HG03469 (cell line): ENCODE measurements at regions not wholly inside any gene's neighbourhood (a gene's known extent, or its start where the extent isn't known, plus 50 kb on each side); places are given as distances from the start of the nearest gene placed in this dataset.

Source experiments
- ATAC-seq: cut with Tn5 transposase; IDR thresholded peaks from one replicate; pipeline ENCODE4 v1.9.1; 2021; ENCODE audit warnings: mild to moderate bottlenecking, moderate library complexity, moderate number of reproducible peaks; ENCODE audit not compliant: unreplicated experiment

DNA sequence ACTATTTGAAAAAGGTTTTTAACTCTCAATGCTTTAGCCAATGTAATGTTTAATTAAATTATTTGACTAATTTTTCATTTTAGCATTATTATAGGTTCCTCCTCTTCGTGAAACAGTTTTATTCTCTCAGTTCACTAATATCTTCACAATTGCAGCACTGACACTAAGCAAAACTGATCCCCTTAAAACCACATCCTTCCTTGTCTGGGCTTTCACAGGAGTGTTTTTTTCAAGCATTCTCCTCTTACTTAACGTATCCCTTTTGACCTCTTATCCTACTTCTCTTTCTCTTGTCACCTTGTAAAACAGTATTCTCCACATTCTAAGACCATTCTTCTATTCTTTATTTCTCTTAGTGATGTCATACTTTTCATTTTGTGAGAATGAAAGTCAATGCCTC is 112.8 kb downstream of the DSC3 start:
- ATAC-seq, result no peak

DNA sequence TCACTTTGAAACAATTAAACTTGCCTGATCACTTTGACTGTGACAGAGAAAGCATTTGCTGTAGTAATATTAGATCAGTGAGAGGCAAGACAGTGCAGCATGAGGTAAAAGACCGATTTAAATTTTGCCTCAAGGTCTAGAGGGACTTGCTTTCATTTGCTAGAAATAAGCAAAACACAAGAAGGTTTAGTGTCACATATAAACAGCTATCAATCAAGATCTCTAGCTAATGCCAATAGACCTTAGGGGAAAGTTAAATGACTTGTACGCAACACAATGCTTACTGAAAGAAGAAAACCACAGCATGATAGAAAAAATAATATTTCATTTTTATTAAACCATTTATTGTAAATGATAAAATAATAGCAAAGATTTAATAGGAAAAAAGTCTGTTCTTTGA is 113.5 kb downstream of the DSC3 start:
- no peak for ATAC-seq

DNA sequence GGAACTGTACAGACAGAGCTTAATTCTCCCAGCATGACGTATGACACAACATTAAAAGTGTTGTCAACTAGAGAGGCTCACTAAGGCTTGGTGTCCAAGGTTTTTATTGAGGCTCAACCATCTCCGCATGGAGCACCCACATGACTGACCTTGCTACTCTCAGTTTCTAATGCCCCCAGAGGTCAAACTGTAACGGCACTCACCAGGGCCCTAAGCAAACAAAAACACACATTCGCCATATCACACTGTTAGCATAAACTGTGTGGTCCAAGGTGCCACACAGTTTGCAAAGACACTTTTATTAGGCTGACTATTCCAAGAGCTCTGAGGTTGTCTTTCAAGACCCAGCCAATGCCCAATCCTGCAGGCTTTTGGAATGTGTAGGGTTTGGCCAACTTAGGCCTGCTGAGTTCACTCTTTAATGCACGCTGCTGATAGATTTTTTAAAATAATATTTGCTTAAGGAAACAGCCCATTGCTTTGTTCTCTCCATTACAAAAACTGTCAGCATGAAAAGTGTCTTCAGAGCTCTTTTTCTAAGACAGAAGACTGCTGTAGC is 114.9 kb downstream of the DSC3 start:
- no peak for ATAC-seq

DNA sequence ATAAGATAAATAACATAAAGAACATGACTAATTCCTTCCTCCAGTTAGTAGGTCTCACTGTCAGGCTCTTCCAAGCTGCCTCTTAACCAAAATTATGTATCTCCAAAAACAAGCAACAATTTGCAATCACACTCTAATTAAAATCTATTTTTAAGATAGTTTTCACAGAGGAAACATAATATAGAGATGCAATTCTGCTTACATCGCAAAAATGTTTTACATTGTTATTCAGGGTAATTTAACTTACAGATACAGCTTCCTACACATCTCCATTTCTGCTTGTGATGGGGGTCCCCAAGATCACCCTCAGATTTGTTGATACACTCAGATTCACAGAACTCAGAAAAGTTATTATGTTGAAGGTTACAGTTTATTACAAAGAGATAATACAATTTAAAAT is 115.5 kb downstream of the DSC3 start:
- no peak for ATAC-seq

DNA sequence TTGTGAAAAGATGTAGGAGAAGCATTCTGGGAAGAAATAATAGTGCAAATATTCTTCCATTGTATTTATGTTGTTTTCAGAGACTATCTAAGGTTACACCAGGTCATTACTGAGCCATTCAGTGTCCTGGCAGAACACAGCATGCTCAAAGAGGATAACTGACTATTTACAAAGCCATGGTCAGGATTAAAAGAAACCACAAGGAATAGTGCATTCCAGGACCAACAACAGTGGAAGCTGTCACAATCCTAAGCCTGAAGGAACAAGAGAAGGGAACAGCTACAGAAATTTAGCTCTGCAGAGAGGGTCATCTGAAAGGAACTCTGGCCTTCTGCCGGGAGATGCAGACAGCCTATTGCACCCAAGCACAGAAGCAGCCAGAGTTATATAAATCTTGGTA is 116.7 kb downstream of the DSC3 start:
- ATAC-seq, result no peak

DNA sequence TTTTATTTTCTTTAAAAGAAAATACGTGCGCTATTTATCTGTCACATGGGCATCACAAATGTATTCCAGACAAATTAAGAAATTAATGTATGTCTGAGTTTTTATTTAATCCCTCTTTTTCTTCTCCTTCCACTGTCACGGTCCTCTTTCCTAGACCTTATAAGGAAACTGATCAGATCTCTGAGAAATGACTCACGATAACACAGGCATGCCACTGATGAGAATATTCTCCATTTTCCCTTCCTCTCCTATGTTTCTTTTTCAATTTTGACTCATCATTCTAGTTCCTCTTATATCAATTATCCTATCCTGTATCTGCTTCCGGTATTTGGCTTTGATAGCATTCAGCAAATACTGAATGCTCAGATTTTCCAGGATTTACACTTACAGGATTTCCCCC is 121.8 kb downstream of the DSC3 start:
- no peak for ATAC-seq

DNA sequence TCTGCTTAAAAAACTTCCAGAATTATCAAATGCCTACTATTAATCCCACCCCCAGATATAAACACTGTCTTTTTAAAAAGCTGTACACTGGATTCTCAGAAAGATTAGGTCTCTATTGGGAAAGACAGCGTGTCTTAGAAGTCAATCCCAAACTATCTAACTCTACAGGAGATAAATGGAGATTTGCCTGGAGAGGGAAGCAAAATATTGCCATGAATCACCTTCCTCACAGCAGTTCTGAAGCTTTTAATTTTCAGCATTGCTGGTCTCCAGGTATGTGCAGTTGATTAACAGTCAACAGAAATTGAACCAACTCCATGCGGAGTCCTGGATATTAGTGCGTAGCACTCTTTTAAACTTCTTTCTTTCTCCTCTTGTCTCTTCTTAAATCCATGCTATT is 122.2 kb downstream of the DSC3 start:
- no peak for ATAC-seq

DNA sequence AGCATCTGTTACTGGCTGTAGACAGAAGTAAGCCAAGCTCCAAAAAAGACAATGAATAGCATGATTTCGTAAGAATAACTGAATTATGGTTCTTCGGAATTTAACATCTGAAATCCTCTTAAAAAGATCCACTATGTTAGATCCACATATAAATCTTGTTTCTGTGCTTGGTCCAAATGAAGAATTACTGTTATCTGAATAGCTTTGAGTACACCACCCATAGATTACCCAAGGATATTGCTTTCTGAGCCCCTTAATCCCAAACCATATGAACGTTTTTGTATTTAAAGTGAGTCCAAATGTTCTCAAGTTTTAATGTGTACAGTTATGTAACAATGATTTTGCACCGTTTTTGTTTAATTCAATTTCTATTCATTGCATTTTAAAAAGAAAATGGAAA is 124.9 kb downstream of the DSC3 start:
- no peak for ATAC-seq

DNA sequence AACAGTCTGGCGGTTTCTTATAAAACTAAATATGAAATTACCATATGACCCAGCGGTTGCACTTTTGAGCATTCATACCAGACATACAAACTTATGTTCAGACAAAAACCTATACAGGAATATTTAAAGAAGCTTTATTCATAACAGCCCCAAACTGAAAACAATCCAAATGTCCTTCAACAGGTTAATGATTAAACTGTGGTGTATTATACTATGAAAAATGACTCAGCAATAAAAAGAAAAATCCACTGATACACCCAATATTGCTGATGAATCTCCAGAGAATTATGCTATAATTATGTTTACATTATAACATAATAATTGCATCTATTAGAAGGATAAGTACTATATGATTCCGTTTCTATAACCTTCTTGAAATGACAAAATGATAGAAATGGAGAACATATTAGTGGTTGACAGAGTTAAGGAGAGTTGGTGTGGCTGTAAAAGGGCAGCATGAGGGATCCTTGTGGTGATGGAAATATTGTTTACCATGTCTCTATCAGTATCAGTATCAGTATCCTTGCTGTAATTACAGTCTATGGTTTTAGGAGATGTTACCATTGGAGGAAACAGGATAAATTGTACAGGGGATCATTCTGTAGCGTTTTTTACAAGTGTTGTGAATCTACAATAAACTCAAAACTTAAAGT is 127.1 kb downstream of the DSC3 start:
- no peak for ATAC-seq

DNA sequence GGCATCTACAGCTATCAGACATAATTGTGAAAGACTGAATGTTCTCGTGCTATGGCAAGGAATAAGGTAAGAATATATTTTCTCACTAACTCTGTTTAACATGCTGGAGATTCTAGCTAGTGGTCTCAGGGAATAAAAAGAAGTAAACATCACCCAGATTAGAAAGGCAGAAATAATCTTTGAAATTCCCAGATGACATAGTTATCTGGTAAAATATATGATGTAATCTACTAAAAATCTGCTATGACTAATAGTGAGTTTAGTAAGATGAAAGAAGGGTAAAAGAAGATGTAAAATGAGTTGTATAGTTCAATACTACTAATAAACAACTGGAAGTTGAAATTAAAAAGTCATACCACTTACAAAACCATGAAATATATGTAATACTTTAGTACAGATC is 134.2 kb downstream of the DSC3 start:
- no peak for ATAC-seq

DNA sequence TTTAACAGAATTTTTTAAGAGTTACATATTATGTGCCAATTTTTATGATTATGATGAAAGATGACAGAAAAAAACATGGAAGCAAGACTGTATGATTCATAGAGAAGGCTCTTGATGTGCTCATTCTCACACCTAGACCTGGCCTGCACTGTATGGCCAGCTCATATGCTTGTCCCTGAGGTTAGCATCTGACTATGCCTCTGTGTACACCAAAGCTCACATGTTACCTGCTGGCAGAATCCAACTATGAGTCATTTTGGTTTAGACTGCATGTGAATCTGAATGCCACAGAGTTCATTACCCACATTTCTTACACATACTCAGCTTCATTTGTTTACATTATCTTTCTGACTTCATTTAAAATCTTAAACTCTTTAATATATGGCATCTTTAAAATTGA is 139.0 kb downstream of the DSC3 start:
- no peak for ATAC-seq

DNA sequence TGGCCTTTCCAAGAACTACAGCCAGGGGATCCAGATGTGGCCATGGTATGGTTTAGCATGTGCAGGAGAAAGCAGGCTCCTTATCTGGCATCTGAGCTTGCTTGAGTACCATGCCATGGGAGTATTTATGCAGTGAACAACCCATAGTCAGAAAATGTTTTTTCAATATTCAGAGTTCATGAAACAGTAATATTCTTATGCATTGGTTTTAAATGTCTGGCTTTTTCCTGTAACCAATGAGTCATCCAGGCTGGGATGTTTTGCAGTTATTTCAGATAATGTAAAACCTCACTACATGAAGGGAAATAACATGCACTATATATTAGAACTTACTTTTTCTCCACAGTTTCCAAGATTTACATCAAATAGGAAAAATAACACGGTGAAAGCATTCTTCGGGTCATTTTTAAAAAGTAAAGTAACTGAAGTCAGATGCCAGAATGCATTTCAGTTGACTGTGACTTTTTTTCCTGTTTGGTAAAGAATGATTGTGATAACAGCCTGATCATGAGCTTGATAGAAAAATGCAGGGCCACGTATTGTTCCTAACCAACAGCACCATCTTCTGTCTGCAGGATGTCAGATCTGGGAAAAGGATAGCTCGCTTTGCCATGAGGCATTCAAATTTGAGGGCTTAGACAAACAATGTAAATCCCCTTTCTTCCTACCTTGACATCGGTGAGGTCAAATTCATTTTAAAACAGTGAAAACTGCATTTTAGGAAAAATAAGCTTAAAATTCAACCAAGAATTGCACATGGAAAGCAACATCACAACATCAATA is 152.8 kb downstream of the DSC3 start:
- ATAC-seq, result no peak

DNA sequence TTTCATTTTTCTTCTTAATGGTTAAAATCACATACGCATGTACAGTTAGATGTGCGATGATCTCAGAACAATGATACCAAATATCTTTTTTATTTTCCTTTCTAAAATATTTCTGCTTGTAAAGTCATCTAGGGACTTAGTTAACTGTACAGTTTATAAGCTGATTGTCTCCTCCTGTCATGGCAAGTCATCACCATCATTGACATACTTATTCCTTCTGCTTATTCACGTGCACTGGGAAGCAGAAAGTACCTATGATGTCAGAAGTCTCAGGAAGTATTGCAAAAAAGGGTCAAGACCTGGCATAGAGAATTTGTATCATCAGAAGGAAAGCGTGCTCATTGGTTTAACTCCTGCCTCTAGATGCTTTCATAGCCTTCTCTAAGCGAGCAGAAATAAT is 154.2 kb downstream of the DSC3 start:
- no peak for ATAC-seq

DNA sequence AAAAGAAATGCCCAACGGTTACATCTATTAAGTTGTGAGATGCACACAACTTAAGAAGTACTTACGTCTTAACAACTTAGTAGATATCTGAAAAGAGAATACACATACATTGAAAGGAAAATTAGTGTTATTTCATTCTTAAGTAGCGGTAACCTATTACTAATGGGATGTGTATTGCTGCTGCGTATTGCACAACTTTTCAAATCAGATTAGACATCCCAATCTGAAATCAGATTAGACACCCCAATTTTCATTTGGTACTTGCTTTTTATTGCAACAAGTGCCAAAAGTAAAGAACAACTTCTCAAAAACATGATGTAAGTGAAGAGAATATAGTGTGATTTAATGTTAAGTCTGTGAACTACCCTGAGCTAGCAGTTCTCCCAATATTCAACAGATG is 155.5 kb downstream of the DSC3 start:
- ATAC-seq, result no peak

DNA sequence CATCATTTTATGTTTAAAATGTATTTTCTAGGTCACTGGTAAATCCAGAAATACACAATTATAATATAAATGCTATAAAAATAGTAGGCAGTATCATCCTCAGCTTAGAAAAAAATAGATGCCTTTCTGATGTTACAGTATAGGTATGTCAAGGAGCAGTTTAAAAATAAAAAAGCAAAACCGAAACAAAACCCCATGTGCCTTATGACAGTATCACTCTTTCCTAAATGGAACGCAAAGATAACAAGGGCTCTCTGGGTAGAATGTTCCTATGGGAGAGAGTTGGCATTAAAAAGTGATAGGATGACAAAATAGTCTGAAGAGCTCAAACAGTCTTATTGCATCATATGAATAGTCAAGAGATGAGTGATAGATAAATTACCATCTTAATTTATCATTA is 172.1 kb downstream of the DSC3 start:
- no peak for ATAC-seq

DNA sequence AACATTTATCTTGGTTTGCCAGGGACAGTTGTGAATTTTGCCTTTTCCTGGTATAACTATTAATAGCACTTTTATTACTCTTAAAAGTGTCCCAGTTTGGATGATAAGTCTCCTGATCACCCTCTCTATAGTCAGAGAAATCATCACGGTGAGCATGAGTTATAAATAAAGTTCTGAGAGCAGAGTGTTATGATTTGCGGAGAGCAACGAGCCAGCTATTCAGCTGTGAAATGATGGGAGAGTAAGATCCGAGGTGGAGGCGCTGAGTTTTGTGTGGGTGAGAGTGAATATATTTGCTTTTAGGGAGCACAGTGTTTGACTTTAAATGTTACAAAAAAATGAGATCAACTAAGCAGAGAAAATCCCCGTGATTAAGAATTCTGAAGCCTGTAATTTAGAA is 179.6 kb downstream of the DSC3 start:
- no peak for ATAC-seq

DNA sequence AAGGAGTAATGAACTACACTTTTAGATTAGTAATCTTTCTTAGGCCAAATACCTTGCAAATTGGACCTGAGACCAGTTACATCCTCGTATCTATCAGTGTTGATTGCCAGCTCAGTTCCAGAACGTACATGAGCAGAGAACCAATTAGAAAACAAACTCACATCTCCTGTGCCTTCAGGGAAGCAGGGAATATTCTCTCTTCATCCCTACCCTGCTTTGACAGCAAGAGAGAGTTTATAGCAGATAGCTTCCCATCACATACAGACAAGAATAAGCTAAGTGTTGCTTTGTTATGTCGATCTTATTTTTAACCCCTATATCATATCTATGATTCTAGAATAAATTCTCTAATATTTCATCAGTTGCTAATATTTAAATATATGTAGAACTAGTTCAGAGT is 181.8 kb downstream of the DSC3 start:
- ATAC-seq, result no peak

DNA sequence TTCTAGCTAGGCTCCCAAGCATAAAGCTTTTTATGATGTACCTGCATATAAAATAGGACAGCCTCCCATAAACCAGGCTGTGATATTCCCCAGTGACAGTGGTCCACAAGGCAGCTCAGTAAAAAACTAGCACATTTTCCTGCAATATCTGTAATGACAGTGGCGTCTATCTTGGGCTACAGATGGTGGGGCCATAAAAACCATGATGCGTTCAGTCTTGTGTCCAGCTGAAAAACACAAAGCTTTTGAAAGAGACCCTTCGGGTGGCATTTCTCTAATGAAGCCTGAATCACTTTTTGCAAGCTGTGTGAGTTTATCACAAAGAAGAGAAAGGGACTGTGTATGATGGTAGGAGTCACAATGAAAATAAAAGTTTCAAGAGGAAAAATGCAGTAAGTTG is 183.5 kb downstream of the DSC3 start:
- no peak for ATAC-seq

DNA sequence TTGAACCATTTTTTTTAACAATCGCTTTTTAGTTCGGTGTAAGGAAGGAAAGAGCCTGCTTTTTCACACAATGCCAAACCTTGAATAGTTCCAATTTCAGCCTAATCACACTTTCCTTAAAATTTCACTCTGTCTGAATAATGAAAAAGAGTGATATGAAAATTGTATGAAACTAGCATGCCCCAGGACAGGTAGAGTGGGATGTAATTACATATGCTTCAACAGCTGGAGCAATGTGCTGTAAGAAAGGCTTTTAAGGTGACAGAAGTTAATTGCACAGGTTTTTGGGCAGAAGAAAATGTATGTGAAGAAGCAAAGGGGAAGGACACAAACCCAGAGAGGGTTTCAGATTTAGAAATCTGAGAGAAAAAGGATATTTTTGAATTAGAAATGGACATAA is 184.0 kb downstream of the DSC3 start:
- no peak for ATAC-seq

DNA sequence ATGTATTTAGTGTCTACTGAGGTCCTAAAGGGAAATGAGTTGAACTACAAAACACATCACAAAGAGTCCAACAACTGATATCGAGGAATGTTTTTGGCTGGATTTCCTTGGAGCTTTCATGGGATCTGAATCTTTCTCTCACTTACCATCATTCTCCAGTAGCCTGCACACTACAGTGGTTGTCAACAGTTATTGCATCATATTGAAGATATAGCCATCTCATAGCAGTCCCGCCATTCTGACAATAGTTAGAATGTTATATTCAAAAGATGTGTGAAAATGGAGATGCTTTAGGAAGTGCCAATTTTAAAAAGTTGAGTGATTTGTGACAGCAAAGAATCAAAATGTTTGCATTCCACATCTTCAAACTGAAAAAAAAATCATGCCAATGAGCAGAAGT is 186.8 kb downstream of the DSC3 start:
- no peak for ATAC-seq

DNA sequence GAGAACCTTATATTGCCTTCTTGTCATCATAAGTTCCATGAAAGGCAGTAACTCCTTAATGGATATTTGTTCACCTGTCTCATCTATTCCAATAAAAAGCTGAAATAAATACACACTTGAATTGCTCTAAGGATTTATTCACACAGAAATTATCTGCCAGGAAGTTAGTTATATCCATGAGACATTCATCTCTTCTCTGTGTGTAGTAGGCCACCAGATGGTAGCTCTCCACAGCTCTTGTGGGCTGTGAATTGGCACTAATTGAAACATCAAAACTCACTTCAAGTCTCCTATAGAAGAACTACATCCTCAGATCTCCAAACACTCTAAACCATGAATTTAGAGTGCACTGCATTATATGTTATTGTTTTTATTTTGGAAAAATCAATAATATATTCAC is 189.6 kb downstream of the DSC3 start:
- ATAC-seq, result no peak

DNA sequence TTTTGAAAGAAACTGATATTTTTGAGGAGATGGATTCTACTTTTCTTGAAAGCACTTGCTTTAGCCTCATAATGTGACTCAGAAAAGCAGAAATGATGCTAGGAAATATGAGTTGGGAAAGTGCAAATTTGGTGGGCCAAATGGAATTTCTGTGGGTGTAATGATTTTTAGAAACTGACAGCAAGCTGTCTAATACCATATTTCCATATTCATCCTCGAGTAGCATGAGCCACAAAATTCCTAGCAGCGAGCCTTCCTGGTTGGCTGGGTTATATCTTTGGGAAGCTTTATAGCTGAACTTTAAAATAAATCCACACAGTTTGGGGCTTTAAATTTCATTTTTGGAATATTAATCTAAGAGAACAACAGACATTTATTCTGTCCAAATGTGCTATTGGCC is 190.0 kb downstream of the DSC3 start:
- no peak for ATAC-seq
